HepG2 (cell line): ENCODE measurements at regions not wholly inside any gene's neighbourhood (a gene's known extent, or its start where the extent isn't known, plus 50 kb on each side); places are given as distances from the start of the nearest gene placed in this dataset.

Source experiments
- ATAC-seq: fragments of 200-7000 bp; cut with Tn5 transposase; 3 replicates; pipeline ENCODE4 v1.9.1; 2020; ENCODE audit warnings: mild to moderate bottlenecking, moderate library complexity
- BruUV-seq: library from RNA; stranded (reverse); fragments of 400-500 nt; replicated peaks from 2 replicates; lab custom pipeline; 2021; lab: Mats Ljungman, UMichigan
- CTCF ChIA-PET: fragments of 300-600 bp; formaldehyde crosslinking; extraction: SDS; loops from one replicate; lab custom pipeline; 2021; ENCODE audit warnings: low total read pairs, inconsistent platforms, low intra/inter-chr PET ratio; lab: Yijun Ruan, JAX
- POLR2A ChIA-PET: fragments of 350-600 bp; sonication (Branson Sonifier 250); formaldehyde crosslinking; loops from one replicate; lab custom pipeline; 2020; ENCODE audit warnings: antibody characterized with exemption, inconsistent platforms; lab: Yijun Ruan, JAX
- DNase-seq: peaks from one replicate; pipeline ENCODE4 v3.0.0-alpha.2; 2015; ENCODE audit warnings: low spot score
- FAIRE-seq: peaks from 3 replicates; lab custom pipeline; 2011; peaks lifted over from hg19 to GRCh38; lab: Jason Lieb, UNC
- H2AFZ ChIP-seq: one replicate; pipeline ENCODE4 v1.6.1; 2011; ENCODE audit warnings: low read length, inconsistent platforms
- H3K27ac ChIP-seq: fragments of 300-600 bp; 3 replicates; pipeline ENCODE4 v1.8.0; 2011; ENCODE audit warnings: mixed run types, mild to moderate bottlenecking, mixed read lengths, low read length, inconsistent platforms; ENCODE audit not compliant: insufficient read depth; ENCODE audit errors: extremely low read length
- H3K27me3 ChIP-seq, 2 experiments: fragments of 200-600 bp in 1 of 2; 2 replicates in 1 of 2; 3 replicates in 1 of 2; pipeline versions ENCODE4 v1.6.0 to v1.8.0; 2011; ENCODE audit warnings: low read length in 2 of 2, mild to moderate bottlenecking in 2 of 2, moderate library complexity in 2 of 2, inconsistent platforms in 1 of 2; ENCODE audit not compliant: insufficient read depth in 2 of 2, control insufficient read depth in 1 of 2
- H3K36me3 ChIP-seq, 2 experiments: fragments of 200-600 bp in 1 of 2; replicated peaks in 1 of 2; 2 replicates in 1 of 2; 3 replicates in 1 of 2; pipeline versions ENCODE4 v1.5.1 to v1.8.0; 2011; ENCODE audit warnings: low read length in 2 of 2, inconsistent platforms in 1 of 2; ENCODE audit not compliant: insufficient read depth in 2 of 2, control insufficient read depth in 1 of 2
- H3K4me1 ChIP-seq: 2 replicates; pipeline ENCODE4 v1.5.1; 2012; ENCODE audit warnings: low read length, inconsistent platforms; ENCODE audit not compliant: insufficient read depth
- H3K4me2 ChIP-seq: 2 replicates; pipeline ENCODE4 v1.6.0; 2011; ENCODE audit warnings: low read depth, low read length, inconsistent platforms
- H3K4me3 ChIP-seq, 3 experiments: fragments of 200-600 bp in 1 of 3; sonication (generic), shearing (Covaris generic) in 1 of 3; replicated peaks in 1 of 3; 2 replicates each; pipeline ENCODE4 v1.5.1; 2011 to 2016; ENCODE audit warnings: low read length in 3 of 3, inconsistent platforms in 2 of 3, low read depth in 2 of 3, mild to moderate bottlenecking in 2 of 3, control low read depth in 1 of 3, mixed read lengths in 1 of 3; ENCODE audit not compliant: insufficient read depth in 1 of 3
- H3K79me2 ChIP-seq: one replicate; pipeline ENCODE4 v1.6.1; 2011; ENCODE audit warnings: low read length, inconsistent platforms; ENCODE audit not compliant: insufficient read depth
- H3K9ac ChIP-seq: 2 replicates; pipeline ENCODE4 v1.6.0; 2011; ENCODE audit warnings: mild to moderate bottlenecking, low read depth, low read length, inconsistent platforms; ENCODE audit not compliant: insufficient read depth
- H3K9me3 ChIP-seq: 2 replicates; pipeline ENCODE4 v1.5.1; 2012; ENCODE audit warnings: mild to moderate bottlenecking, low read length
- H4K20me1 ChIP-seq: 2 replicates; pipeline ENCODE4 v1.6.0; 2011; ENCODE audit warnings: inconsistent platforms, mild to moderate bottlenecking, low read length, moderate library complexity; ENCODE audit not compliant: insufficient read depth
- ATF1 ChIP-seq: IDR thresholded peaks from 2 replicates; pipeline ENCODE4 v1.6.1; 2016; ENCODE audit warnings: mild to moderate bottlenecking, control low read depth
- DBP ChIP-seq: sonication (generic); formaldehyde crosslinking; IDR thresholded peaks from 2 replicates; pipeline ENCODE4 v1.4.0; 2020; ENCODE audit warnings: missing genetic modification reagents; ENCODE audit errors: not compliant biosample characterization
- GTF3A ChIP-seq: sonication (generic); formaldehyde crosslinking; conservative IDR thresholded peaks from 2 replicates; pipeline ENCODE4 v1.4.0; 2020; ENCODE audit warnings: mild to moderate bottlenecking, missing genetic modification reagents
- KDM5B ChIP-seq: sonication (generic); formaldehyde crosslinking; IDR thresholded peaks from 2 replicates; pipeline ENCODE4 v1.4.0; 2020; ENCODE audit warnings: missing genetic modification reagents, mild to moderate bottlenecking, borderline replicate concordance
- PTBP1 ChIP-seq: fragments of 200-400 bp; formaldehyde crosslinking; IDR thresholded peaks from 2 replicates; pipeline ENCODE4 v1.6.1; 2018; ENCODE audit warnings: low read length, low read depth; ENCODE audit not compliant: poor library complexity, severe bottlenecking
- RCOR2 ChIP-seq: IDR thresholded peaks from 2 replicates; pipeline ENCODE4 v1.6.1; 2016; ENCODE audit warnings: missing biosample characterization, missing genetic modification reagents
- RXRB ChIP-seq: IDR thresholded peaks from 2 replicates; pipeline ENCODE4 v1.6.1; 2016; ENCODE audit warnings: borderline replicate concordance, missing genetic modification reagents, missing compliant biosample characterization
- ZNF639 ChIP-seq: conservative IDR thresholded peaks from 2 replicates; pipeline ENCODE4 v1.6.1; 2018; ENCODE audit warnings: missing genetic modification reagents
- ZNF777 ChIP-seq: sonication (generic); formaldehyde crosslinking; IDR thresholded peaks from 2 replicates; pipeline ENCODE4 v1.4.0; 2020; ENCODE audit warnings: missing genetic modification reagents
- WGBS: methylation state at CpG from one replicate; pipeline ENCODE4 v1.1.6; 2017; ENCODE audit warnings: low lambda C conversion rate; 5-methylcytosine and 5-hydroxymethylcytosine counted together
- in situ Hi-C: cut with HindIII; loops from 2 replicates; pipeline ENCODE4 v1.10.0; 2017; ENCODE audit warnings: low pct_unique_long_range_greater_than_20kb; ENCODE audit not compliant: extremely low pct_ligation_motif_present
- intact Hi-C: fragments of 100-400 bp; cut with micrococcal nuclease; formaldehyde crosslinking; loops from one replicate; pipeline ENCODE4 v1.10.0; 2022; ENCODE audit not compliant: unreplicated experiment
- TF ChIP-seq, protein P1 (sequence below): sonication (generic); formaldehyde crosslinking; IDR thresholded peaks from 2 replicates; pipeline ENCODE4 v1.5.0; 2020; ENCODE audit warnings: mild to moderate bottlenecking, missing genetic modification reagents
- TF ChIP-seq, protein P2 (sequence below): sonication (generic); formaldehyde crosslinking; IDR thresholded peaks from 2 replicates; pipeline ENCODE4 v1.9.0; 2021; ENCODE audit warnings: missing genetic modification reagents, mild to moderate bottlenecking, borderline replicate concordance

DNA sequence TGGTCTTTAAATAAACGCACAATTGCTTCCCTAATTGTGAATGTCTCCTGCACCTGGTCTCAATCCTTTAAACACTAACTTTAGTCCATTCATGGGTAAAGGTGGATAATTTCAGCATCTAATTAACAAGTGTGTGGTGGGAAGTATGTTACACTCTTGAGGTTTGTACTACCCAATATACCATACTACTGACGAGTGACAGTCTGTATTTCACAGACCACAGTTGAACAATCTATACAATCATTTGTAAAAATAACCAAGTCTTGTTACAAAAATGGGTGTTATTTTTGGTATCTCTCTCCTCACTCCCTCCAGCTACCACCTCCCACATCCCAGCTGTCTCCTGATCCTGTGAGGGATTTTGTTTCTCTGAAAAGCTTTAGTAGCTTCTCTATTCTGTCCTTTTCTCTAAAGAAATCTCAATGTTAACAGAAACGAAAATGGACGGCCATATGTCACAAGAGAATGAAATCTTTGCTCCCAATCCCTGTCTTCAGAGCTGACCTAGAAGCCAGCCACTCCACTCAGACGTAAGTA, 62.3 kb upstream of the ZNF366 start (continued):
- TF ChIP-seq ZNF639 (CRISPR knock-in tag) (no peak), RCOR2 (CRISPR knock-in tag) (no peak), KDM5B (no peak)
- TF ChIP-seq, protein P1, sequence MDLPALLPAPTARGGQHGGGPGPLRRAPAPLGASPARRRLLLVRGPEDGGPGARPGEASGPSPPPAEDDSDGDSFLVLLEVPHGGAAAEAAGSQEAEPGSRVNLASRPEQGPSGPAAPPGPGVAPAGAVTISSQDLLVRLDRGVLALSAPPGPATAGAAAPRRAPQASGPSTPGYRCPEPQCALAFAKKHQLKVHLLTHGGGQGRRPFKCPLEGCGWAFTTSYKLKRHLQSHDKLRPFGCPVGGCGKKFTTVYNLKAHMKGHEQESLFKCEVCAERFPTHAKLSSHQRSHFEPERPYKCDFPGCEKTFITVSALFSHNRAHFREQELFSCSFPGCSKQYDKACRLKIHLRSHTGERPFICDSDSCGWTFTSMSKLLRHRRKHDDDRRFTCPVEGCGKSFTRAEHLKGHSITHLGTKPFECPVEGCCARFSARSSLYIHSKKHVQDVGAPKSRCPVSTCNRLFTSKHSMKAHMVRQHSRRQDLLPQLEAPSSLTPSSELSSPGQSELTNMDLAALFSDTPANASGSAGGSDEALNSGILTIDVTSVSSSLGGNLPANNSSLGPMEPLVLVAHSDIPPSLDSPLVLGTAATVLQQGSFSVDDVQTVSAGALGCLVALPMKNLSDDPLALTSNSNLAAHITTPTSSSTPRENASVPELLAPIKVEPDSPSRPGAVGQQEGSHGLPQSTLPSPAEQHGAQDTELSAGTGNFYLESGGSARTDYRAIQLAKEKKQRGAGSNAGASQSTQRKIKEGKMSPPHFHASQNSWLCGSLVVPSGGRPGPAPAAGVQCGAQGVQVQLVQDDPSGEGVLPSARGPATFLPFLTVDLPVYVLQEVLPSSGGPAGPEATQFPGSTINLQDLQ: no peak

- Histone ChIP-seq H3K4me1 (no peaks in the 10 kb centered on the region), H2AFZ (no peak overlapping the region), H3K9ac (no peak overlapping the region), H3K27ac (no peak overlapping the region), H3K36me3 (no peaks in the 10 kb centered on the region), H4K20me1 (no peaks in the 10 kb centered on the region), H3K4me2 (no peak overlapping the region), H3K9me3 (no peaks in the 10 kb centered on the region), H3K4me3 (no peak overlapping the region), H3K27me3 (peaks cover 2 to 6% of the 10 kb centered on the region in 2 experiments; a peak in 2 of 5 replicates), H3K79me2 (no peaks in the 10 kb centered on the region)
- POLR2A ChIA-PET: no interaction called here
- ATAC-seq (no peak), FAIRE-seq (no peak), DNase-seq (no peak)
- 13% methylated on average over 1 of the region's 1 CpG for WGBS
- no TSS peak for BruUV-seq
- CTCF ChIA-PET: no interaction called here
- in situ Hi-C loops: no loop called here
- TF ChIP-seq GTF3A (CRISPR knock-in tag) (no peak), RXRB (no peak), ZNF777 (no peak), PTBP1 (no peak), DBP (CRISPR knock-in tag) (no peak), ATF1 (CRISPR knock-in tag) (no peak)
- TF ChIP-seq, protein P2, sequence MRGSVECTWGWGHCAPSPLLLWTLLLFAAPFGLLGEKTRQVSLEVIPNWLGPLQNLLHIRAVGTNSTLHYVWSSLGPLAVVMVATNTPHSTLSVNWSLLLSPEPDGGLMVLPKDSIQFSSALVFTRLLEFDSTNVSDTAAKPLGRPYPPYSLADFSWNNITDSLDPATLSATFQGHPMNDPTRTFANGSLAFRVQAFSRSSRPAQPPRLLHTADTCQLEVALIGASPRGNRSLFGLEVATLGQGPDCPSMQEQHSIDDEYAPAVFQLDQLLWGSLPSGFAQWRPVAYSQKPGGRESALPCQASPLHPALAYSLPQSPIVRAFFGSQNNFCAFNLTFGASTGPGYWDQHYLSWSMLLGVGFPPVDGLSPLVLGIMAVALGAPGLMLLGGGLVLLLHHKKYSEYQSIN (CRISPR knock-in tag): no peak
- intact Hi-C loops: no loop called here
These were observed 59.5 kb upstream of the ZNF366 start for GRCh38 chr5:72566746-72567145.
